ENCODE measurements at regions not wholly inside any gene's neighbourhood (a gene's known extent, or its start where the extent isn't known, plus 50 kb on each side); places are given as distances from the start of the nearest gene placed in this dataset.

GRCh38 chr2:15112216-15112615, 448.9 kb downstream of the NBAS start:
- no peak for FAIRE-seq
- no peak for DNase-seq (ENCODE audit: insufficient read length)
- TF ChIP-seq POLR2AphosphoS5 (IDR thresholded peaks at IDR 0.05; ENCODE audit: low read depth, low read length) (no peak), POLR2A (IDR thresholded peaks at IDR 0.05; ENCODE audit: low read depth, low read length) (no peak), TAF1 (IDR thresholded peaks at IDR 0.05; ENCODE audit: borderline replicate concordance, low read depth, low read length) (no peak)

- TF ChIP-seq POLR2AphosphoS5 (IDR thresholded peaks at IDR 0.05; ENCODE audit: low read depth, low read length) = no peak
- TF ChIP-seq POLR2A (IDR thresholded peaks at IDR 0.05; ENCODE audit: low read depth, low read length) = no peak
- TF ChIP-seq TAF1 (IDR thresholded peaks at IDR 0.05; ENCODE audit: borderline replicate concordance, low read depth, low read length) = no peak
- FAIRE-seq = no peak
These were observed 445.4 kb downstream of the NBAS start for GRCh38 chr2:15115776-15116175.

GRCh38 chr2:15116830-15117229, 444.3 kb downstream of the NBAS start:
- DNase-seq (ENCODE audit: insufficient read length) (no peak), FAIRE-seq (no peak)
- TF ChIP-seq TAF1 (IDR thresholded peaks at IDR 0.05; ENCODE audit: borderline replicate concordance, low read depth, low read length) = no peak
- no peak for TF ChIP-seq POLR2AphosphoS5 (IDR thresholded peaks at IDR 0.05; ENCODE audit: low read depth, low read length)
- no peak for TF ChIP-seq POLR2A (IDR thresholded peaks at IDR 0.05; ENCODE audit: low read depth, low read length)

More at GRCh38 chr2:15115776-15116175, 445.4 kb downstream of the NBAS start:
- DNase-seq (ENCODE audit: insufficient read length) = no peak

Data from GM12892 (cell line).